ENCODE measurements at regions not wholly inside any gene's neighbourhood (a gene's known extent, or its start where the extent isn't known, plus 50 kb on each side); places are given as distances from the start of the nearest gene placed in this dataset.

DNA sequence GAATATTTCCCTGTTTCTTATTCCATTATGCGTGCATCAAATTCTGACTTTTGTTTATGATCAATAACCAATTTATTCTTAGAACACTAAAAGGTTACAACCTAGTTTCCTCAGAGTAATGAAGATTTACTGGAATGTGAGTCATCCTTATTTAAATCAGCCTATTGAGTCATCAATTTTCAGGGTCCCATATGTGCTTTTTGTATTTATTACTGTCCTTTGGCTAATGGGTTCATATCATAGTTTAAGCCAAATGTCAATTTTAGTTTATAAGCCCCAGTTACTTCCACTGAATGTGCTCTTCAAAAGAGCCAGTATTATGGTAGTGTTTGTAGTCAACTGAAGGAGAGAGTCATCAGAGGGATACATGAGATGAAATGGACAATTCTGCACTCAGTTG lies 359.2 kb downstream of the PRR16 start:
- TF ChIP-seq, protein P1, sequence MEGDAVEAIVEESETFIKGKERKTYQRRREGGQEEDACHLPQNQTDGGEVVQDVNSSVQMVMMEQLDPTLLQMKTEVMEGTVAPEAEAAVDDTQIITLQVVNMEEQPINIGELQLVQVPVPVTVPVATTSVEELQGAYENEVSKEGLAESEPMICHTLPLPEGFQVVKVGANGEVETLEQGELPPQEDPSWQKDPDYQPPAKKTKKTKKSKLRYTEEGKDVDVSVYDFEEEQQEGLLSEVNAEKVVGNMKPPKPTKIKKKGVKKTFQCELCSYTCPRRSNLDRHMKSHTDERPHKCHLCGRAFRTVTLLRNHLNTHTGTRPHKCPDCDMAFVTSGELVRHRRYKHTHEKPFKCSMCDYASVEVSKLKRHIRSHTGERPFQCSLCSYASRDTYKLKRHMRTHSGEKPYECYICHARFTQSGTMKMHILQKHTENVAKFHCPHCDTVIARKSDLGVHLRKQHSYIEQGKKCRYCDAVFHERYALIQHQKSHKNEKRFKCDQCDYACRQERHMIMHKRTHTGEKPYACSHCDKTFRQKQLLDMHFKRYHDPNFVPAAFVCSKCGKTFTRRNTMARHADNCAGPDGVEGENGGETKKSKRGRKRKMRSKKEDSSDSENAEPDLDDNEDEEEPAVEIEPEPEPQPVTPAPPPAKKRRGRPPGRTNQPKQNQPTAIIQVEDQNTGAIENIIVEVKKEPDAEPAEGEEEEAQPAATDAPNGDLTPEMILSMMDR (conservative IDR thresholded peaks at IDR 0.05; ENCODE audit: low read depth, low read length): no peak
- no peak for TF ChIP-seq RCOR1 (IDR thresholded peaks at IDR 0.05; ENCODE audit: insufficient replicate concordance, low read length)
- TF ChIP-seq BHLHE40 (IDR thresholded peaks at IDR 0.05; ENCODE audit: low read depth, low read length): no peak
- no peak for TF ChIP-seq RAD21 (IDR thresholded peaks at IDR 0.05; ENCODE audit: low read length)
- TF ChIP-seq MAFK (IDR thresholded peaks at IDR 0.05; ENCODE audit: low read depth, low read length): no peak; the same call in 1 of the 2 replicates
- TF ChIP-seq USF2 (IDR thresholded peaks at IDR 0.05; ENCODE audit: low read depth, low read length): no peak
- TF ChIP-seq POLR2A (IDR thresholded peaks at IDR 0.05; ENCODE audit: low read depth, low read length): no peak
- no peak for TF ChIP-seq RFX5 (IDR thresholded peaks at IDR 0.05; ENCODE audit: low read depth, low read length)
- TF ChIP-seq, protein P2, sequence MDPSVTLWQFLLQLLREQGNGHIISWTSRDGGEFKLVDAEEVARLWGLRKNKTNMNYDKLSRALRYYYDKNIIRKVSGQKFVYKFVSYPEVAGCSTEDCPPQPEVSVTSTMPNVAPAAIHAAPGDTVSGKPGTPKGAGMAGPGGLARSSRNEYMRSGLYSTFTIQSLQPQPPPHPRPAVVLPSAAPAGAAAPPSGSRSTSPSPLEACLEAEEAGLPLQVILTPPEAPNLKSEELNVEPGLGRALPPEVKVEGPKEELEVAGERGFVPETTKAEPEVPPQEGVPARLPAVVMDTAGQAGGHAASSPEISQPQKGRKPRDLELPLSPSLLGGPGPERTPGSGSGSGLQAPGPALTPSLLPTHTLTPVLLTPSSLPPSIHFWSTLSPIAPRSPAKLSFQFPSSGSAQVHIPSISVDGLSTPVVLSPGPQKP (IDR thresholded peaks at IDR 0.05; ENCODE audit: borderline replicate concordance, low read depth, low read length): no peak

Data from IMR-90 (cell line).